ENCODE measurements at regions not wholly inside any gene's neighbourhood (a gene's known extent, or its start where the extent isn't known, plus 50 kb on each side); places are given as distances from the start of the nearest gene placed in this dataset.

DNA sequence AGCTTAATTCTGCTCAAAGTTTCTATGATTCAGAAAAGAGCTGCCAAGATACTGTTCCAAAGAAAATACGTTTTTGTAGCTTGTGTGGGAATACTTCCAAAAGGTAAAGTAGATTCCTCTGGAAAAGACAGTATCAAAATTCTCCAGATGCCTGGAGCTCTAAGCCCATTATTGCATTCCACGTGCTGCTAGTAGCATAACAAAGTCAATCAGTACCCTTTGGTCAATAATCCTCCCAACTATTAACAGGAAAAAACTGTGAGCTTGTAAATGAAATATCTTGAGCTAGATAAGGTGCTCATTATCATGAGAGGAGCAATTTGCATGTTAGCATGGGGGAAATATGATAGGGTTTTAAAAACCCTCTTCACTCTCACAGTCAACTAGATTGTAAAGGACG, 229.5 kb upstream of the TYRP1 start:
- TF ChIP-seq BHLHE40 (IDR thresholded peaks at IDR 0.05; ENCODE audit: borderline replicate concordance): no peak
- TF ChIP-seq SUZ12 (IDR thresholded peaks at IDR 0.05): no peak
- TF ChIP-seq LEF1 (IDR thresholded peaks at IDR 0.05; ENCODE audit: borderline replicate concordance): no peak
- TF ChIP-seq SP1 (IDR thresholded peaks at IDR 0.05): no peak
- TF ChIP-seq, protein P1, sequence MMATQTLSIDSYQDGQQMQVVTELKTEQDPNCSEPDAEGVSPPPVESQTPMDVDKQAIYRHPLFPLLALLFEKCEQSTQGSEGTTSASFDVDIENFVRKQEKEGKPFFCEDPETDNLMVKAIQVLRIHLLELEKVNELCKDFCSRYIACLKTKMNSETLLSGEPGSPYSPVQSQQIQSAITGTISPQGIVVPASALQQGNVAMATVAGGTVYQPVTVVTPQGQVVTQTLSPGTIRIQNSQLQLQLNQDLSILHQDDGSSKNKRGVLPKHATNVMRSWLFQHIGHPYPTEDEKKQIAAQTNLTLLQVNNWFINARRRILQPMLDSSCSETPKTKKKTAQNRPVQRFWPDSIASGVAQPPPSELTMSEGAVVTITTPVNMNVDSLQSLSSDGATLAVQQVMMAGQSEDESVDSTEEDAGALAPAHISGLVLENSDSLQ (IDR thresholded peaks at IDR 0.05): no peak
- TF ChIP-seq FOXA1 (IDR thresholded peaks at IDR 0.05): no peak
